RPMI8226 (cell line): ENCODE measurements at regions not wholly inside any gene's neighbourhood (a gene's known extent, or its start where the extent isn't known, plus 50 kb on each side); places are given as distances from the start of the nearest gene placed in this dataset.
"Not testable (repeated sequence)": the region's sequence is repeated elsewhere in the genome, so short reads cannot be mapped to it uniquely, and the experiment has no call there.

Experiments used
- DNase-seq: peaks from one replicate; pipeline ENCODE4 v3.0.0-alpha.2; 2015

GRCh38 chr11:71150859-71151258, 101.5 kb downstream of the SHANK2 start:
- DNase-seq, result no peak

GRCh38 chr11:71148716-71149115, 103.7 kb downstream of the SHANK2 start:
- DNase-seq, result no peak

- no peak for DNase-seq
These were observed 105.0 kb downstream of the SHANK2 start for GRCh38 chr11:71147331-71147730.

- DNase-seq, result no peak
These were observed 105.5 kb downstream of the SHANK2 start for GRCh38 chr11:71146846-71147245.

GRCh38 chr11:71145988-71146824, 106.2 kb downstream of the SHANK2 start:
- DNase-seq, result no peak

GRCh38 chr11:71145368-71145767, 107.0 kb downstream of the SHANK2 start:
- no peak for DNase-seq

- no peak for DNase-seq
These were observed 107.6 kb downstream of the SHANK2 start for GRCh38 chr11:71144736-71145135.

- DNase-seq, result no peak
These were observed 108.4 kb downstream of the SHANK2 start for GRCh38 chr11:71144010-71144409.

GRCh38 chr11:71140206-71140919, 112.0 kb downstream of the SHANK2 start:
- DNase-seq, result peak; percentile 62

- DNase-seq, result no peak
These were observed 112.7 kb downstream of the SHANK2 start for GRCh38 chr11:71139516-71140205.

- no peak for DNase-seq
These were observed 113.5 kb downstream of the SHANK2 start for GRCh38 chr11:71138737-71139425.

GRCh38 chr11:71137376-71137775, 115.0 kb downstream of the SHANK2 start:
- DNase-seq, result no peak

GRCh38 chr11:71136095-71136845, 116.1 kb downstream of the SHANK2 start:
- no peak for DNase-seq

- DNase-seq, result no peak
These were observed 117.3 kb downstream of the SHANK2 start for GRCh38 chr11:71135112-71135511.

GRCh38 chr11:71133946-71134345, 118.4 kb downstream of the SHANK2 start:
- DNase-seq, result no peak

GRCh38 chr11:71131861-71132260, 120.5 kb downstream of the SHANK2 start:
- DNase-seq, result no peak

- DNase-seq, result no peak
These were observed 122.3 kb downstream of the SHANK2 start for GRCh38 chr11:71130106-71130505.

GRCh38 chr11:71129624-71130023, 122.8 kb downstream of the SHANK2 start:
- peak; percentile 67 for DNase-seq

GRCh38 chr11:71127806-71128205, 124.6 kb downstream of the SHANK2 start:
- no peak for DNase-seq

- not testable (repeated sequence) for DNase-seq
These were observed 126.0 kb downstream of the SHANK2 start for GRCh38 chr11:71126401-71126800.

- no peak for DNase-seq
These were observed 127.2 kb downstream of the SHANK2 start for GRCh38 chr11:71125150-71125549.

GRCh38 chr11:71124127-71124526, 128.2 kb downstream of the SHANK2 start:
- DNase-seq, result no peak
